SU-DHL-6 (cell line): ENCODE measurements at regions not wholly inside any gene's neighbourhood (a gene's known extent, or its start where the extent isn't known, plus 50 kb on each side); places are given as distances from the start of the nearest gene placed in this dataset.

Experiments
- CTCF ChIP-seq: fragments of 200-600 bp; sonication (generic); IDR thresholded peaks from one replicate; pipeline ENCODE4 v1.5.1; 2017; ENCODE audit warnings: antibody characterized with exemption, mild to moderate bottlenecking, low read length, moderate library complexity; ENCODE audit not compliant: insufficient read depth, poor library complexity, severe bottlenecking
- EZH2phosphoT487 ChIP-seq: fragments of 200-600 bp; sonication (generic), shearing (Covaris generic); conservative IDR thresholded peaks from 2 replicates; pipeline ENCODE4 v1.6.1; 2018; ENCODE audit warnings: mild to moderate bottlenecking, antibody characterized with exemption, low read length, moderate library complexity, mixed read lengths

- TF ChIP-seq EZH2phosphoT487, result no peak
- TF ChIP-seq CTCF, result no peak
These were observed 235.0 kb upstream of the NT5C1B start for GRCh38 chr2:18824325-18824790.
